Islet precursor cell (in vitro differentiated cells): ENCODE measurements at regions not wholly inside any gene's neighbourhood (a gene's known extent, or its start where the extent isn't known, plus 50 kb on each side); places are given as distances from the start of the nearest gene placed in this dataset.

Experiments used
- DNase-seq: peaks from one replicate; pipeline ENCODE4 v3.0.0-alpha.2; 2018

DNA sequence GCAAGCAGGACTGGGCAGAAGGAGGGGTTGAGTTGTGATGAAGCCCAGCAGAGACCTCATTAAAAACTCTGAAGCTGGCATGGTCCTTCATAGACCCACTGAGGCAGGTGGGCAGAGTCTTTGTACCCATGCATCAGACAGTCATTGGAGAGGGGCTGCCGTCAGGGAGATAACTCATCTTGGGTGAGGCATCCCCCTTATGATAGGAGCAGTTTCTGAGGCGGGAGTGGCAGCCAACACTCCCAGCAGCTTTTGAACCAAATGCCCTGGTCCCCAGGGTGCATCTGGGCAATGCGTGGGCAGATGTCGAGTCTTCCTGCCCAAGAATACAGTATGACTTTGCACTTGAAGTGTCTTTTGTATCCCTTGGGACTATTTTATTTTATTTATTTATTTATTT lies 68.1 kb downstream of the HTR5A start:
- no peak for DNase-seq

DNA sequence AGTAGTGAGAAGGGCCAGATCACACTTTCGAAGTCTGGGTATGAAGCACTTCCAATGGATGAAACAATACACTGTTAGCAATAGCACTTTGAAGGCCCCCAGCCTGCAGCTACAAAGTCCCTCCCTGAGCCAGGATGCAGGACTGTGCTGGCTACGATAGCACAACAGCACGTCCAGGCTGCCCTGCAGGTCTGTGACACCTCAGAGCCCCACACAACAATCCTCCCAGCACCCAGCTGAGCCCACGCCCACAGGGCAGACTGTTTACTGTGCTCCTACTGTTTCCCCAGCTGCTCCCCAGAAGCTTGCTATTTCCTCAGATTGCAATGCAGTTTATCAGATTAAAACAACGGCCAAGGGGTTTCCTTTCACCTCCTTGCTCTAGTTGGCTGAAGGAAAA lies 71.4 kb downstream of the HTR5A start:
- no peak for DNase-seq

DNA sequence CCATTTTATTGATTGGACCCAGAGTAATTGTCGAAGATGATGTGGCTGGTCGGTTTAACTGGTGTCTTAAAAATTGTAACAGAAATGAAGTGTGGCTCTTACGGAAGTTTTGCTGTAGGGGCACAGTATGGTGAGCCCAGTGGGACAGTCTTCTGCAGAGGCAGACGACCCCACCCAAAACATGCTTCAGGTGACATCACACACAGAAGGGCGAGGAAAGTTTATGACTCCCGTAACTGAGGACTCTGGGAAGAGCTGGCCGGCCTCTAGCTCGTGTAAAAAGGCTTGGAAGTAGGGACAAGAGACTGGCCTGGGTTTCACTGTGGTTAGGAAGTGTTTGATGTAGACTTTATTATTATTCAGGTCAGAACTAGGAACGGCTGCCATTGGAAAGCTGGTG lies 73.3 kb downstream of the HTR5A start:
- DNase-seq: no peak

DNA sequence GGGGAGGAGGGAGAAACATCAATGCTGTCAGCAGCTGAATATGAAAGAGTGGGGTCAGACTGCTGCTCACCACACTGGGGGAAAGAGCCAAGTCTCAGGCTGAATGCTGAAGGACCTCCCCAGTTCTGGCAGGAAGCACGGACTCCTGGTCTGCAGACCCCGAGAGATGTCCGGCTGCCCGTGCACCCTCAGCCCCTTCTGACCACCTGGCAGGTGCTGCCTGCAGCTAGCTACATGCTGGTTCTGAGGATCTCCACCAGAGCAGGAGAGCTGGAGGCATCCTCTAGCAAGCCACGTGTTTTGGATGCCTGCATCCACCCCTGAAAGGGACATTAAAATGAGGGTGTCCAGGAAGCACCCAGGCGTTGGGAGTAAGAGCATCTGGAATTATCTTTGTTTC lies 74.2 kb downstream of the HTR5A start:
- DNase-seq: no peak

DNA sequence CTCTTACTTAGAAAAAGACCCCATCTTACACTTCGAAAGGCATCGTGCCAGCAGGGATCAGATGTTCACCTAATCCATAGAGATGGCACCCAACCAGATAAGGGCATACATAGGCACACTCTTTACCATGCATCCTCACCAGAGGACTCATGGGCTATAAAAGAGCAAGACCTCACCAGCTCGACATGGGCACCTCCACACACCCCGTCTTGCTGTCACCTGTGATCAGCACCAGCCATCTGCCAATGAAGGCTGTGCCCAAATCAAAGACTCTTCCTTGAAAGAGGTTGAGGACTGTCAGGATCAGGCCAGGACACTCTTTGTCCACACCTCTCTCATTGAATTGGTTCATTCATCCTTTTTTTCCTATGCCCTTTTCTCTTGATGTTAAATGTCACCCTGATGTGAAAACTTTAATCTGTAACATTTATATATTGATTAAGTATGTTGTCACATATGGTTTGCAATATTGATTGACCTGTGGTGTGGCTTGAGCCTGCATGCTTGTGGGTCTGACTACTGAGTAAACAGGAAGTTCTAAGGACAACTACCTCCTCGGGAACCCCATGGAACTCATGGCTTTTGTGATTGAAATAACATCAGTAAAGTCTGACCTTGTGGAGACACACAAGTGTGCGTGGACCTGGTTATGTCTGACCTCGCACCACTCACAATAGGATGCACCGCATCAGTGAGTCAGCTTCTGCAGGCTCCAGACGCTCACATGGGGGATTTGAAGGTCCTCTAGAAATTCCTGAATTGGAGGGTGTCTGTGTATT lies 75.5 kb downstream of the HTR5A start:
- no peak for DNase-seq

DNA sequence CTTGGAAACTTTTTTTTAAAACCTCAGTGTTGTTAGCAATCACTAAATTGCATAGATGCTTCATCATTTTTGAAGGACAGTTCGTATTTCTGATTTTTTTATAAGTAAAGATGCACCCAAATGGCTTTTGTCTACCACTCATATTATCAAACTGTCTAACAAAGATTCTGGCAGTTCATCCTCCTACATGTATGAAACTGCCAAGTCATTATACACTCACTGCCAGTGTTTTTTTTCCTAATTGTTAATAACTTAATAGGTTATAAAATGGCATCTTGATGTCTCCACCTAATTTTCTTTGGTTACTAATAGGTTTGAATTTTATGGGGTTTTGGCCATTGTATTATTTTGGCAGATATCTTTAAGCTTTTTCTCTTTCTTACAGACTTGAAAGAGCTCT lies 77.0 kb downstream of the HTR5A start:
- no peak for DNase-seq

DNA sequence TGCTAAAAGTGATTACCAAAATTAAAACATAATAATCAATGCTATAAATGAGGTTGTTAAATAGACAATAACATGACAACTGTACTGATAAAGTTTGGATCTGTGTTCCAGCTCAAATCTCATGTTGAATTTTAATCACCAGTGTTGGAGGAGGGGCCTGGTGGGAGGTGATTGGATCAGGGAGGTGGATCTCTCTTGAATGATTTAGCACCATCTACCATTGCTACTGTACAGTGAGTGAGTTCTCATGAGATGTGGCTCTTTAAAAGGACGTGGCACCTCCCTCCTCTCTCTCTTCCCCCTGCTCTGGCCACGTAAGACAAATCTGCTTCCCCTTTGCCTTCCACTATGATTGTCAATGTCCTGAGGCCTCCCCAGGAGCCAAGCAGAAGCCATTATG lies 77.5 kb downstream of the HTR5A start:
- DNase-seq: no peak

DNA sequence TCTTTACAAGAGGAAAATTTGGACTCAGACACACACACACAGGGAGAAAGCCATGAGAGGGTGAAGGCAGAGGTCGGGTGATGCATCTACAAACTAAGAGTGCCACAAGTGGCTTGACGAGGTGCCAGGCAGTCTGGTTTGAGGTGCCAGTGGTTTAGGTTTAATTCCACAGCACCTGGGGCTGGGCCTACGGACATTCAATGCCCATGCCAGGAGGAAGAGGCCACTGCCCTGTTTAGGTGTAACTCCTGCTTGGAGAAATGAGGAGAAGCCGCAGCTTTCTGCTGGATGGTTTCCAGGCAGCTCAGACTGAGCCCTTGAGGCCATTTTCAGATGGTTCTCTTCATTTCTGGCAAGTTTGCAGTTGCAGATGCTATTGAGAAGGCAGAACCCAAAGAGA lies 83.6 kb downstream of the HTR5A start:
- no peak for DNase-seq

DNA sequence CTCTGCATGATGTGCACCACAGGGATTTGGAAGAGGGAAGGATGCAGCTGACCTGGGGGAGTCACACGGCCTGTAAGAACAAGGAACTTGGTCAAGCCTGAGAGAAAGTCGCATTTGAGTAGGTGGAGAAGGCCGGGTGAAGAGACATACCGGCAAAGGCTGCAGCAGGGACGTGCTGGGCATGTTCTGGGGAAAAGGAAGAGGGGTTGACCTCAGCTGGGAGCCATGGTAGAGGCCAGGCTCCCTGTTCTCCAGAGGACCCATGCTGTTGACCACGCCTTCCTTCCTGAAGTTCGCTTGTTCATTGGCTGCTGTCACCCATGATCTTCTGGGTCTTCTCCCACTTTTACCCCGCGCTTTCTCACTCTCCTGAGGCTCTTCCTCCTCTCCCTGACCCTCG lies 84.5 kb downstream of the HTR5A start:
- no peak for DNase-seq

DNA sequence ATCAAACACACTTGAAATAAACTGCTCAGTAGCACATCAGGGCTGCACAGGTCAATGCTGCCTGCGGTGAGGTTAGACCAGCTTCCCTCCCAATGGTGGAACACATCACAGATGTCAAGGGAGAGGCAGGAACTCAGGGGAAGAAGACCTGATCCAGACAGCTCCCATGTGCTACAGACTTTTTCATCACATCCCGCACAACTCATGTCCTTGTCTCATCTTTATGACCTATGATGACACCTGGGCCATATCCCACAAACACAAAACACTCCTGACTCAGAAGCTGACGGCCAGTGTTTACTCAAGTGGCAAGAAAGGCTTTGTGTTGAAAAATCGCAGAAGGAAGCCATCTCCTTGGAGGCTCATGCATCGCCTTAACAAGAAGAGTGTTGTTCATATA lies 91.6 kb downstream of the HTR5A start:
- DNase-seq: no peak

DNA sequence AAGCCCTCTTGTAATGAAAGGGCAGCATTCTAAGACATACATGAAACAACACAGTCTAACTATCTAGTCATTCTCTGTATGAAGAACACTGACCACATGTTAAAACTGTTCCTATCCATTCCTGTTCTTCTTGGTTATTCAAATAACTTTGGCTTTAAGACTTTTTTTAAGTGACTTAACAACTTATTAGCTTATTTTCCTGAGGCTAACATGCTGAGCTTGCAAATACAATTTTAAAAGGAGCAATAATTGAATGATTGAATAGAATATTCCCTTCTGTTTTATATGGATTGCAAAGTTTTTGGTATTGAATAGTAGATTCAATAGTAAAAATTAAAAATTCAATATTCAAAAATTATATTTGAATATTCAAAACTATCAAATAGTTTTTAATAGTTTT lies 92.3 kb downstream of the HTR5A start:
- no peak for DNase-seq

DNA sequence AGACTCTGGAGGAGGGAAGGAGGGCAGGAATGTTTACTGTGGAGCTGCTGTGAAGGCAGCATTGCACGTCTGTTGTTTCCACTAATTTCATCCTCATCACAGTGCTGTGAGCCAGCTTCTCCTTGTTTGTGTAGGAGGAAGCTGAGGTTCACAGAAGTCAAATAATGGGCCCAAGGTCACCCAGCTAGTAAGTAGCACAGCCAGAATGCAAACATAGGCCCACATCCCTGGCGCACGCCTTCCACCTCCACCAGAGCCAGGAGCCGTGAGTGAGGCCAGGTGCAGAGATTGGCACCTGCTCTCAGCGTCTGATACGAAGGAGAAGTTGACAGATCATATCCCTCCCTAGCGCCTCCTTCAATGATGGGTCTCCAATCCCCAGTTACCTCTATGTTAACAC lies 93.6 kb downstream of the HTR5A start:
- no peak for DNase-seq

DNA sequence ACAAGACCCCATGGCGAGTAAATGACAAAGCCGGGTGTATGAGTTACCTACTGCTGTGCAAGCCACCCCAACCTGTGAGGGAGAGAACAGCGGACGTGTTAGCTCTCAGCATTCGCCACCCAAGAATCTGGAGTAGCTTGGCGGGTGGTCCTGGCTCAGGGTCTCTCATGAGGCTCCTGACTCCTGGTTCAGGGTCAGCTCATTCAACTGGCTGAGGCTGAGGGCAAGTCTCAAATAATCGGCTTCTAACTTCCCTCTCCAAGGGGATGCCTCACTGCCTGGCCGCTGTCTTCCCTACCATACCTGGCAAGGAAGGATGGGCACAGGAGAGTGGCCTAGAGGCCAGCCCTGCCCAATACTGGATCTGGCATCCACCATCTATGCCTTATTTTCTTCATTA lies 94.2 kb downstream of the HTR5A start:
- DNase-seq: no peak

DNA sequence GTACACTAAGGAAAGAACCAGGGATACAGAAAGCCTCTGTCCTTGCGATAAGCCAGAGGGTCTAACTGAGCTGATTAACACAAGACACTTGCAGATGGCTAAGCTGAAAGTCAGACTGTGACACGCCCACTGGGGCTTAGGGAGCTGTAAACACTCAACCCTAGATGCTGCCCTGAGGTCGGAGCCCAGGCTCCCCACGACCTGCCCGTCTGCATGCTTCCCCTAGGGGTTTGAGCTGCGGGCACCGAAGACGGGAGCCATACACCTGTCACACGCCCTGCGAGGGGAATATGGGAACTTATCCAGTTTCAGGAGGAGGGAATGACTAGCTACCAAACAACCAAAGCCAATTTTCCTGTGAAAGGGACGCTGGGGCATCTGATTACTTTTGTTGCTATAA lies 96.0 kb downstream of the HTR5A start:
- DNase-seq: peak; percentile 42

DNA sequence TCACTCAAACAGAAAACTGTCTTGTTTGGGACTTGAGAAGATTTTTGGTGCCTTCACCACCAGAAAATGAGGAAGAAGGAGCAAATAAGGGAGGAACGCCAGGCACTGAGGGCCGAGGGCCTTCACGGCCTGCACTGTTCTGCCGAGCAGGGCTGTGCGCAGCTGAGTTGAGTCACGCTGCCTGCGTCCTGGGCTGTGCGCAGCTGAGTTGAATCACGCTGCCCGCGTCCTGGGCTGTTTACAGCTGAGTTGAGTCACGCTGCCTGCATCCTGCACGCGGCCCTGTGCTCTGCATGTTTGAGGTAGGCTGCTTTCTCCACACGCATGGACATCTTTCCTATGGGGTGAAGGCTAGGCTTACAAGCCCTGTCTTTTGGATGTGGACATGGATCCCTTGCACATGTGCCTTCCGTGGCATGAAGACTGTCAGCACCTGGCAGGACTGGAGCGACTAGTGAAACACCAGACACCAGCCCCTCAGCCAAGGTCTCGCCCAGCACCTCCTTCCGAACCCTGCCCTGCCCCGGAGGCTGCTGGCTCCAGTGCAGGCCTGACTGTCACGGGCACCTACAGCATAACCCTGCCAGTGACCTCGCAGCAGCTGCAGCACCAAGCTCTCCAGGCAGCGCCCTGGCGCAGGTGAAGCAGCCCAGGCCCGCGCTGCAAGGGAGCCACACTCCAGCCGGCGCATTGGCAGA lies 96.7 kb downstream of the HTR5A start:
- peak; percentile 86 for DNase-seq

DNA sequence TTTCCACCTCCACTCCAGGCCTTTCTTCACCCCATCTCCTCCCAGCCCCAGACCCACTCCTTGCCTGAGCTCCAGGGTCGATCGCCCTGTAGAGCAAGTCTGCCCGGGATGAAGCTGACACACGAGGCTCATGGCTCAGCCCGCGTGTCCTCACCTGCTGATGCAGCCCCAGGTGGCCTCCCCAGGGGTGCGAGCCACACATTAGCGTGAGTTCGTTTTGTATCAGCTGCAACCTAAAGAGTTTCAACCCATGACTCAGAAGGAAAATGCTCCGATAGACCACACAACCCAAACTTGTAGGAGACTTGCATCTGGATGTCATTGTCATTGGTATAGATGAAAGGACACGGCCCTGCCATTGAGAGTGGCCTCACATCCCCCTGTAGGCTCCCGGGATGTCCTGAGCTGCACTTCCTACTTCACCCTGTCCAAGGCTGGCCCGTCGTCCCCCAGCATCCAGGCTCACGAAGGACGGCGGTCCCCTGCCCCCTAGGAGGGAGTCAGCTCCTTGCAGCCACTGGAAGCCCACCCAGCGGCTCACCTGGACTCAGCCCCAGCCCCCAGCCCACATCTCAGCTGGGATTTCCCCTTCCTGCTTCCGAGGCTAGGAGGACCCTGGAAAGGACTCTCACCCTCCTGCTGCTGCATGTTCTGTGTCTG lies 97.7 kb downstream of the HTR5A start:
- DNase-seq: no peak

DNA sequence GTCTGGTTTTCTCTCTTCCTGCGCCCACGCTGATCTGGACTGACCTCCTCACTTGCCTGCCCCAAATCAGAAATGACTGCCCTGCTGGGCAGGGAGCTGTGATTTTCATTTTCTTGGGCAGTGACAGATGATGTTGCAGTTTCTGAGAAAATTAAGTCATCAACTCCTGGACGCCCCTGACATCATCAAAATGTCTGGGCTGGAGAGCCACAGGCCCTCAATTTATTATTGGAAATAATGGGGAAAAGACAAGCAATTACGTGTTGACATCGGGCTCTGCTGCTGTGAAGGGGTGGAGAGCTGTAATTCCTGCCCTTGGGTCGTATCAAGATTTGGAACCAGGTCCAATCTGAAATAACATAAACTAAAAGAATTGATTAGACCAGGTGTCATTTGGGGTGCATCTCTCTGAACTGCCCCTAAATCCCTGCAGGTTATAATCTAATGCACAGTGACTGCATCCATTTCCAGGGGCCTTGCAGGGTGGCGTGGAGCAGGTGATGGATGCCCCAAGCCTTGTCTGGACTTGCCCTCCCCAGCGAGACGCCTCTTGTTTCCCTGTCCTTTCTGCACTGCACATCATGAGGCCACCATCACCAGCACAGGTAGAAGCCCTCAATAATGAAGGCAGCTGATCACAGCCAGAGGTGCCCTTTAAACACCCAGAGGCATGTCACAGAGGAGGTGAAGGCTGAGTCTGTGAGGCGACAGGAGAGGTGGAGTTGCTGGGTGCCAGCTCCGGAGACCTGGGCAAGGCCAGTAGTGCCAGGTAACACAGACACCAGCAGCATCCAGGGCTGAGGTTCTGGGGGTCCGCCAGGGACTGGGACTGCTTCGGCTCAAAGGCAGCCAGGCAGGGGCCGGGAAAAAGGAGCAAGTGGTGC lies 98.7 kb downstream of the HTR5A start:
- DNase-seq: no peak

DNA sequence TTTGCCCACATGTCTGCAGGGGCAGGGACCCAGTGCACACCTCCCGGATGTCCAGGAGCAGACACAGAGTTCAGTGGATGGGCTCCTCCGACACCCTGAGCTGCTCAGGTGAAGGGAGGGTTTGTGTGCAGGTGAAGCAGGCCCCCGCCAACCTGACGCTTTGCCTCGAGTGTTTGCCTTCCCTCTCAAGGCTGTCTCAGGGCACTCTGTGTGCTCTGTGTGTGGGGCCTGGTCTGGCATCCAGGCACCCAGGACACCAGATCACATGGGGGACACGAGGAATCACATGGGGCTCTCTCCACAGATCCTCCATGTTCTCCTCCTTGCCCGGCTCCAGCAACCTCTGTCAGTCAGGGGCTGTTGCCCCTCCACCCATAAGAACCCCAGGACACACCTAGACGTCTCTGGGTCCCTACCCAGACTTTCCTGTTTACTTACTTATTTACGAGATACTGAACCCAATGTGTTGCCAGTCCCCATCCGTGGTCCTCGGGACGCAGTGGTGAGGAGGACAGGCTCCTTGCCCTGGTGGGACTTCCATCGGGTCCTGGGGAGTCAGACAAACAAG lies 99.5 kb downstream of the HTR5A start:
- DNase-seq: no peak

DNA sequence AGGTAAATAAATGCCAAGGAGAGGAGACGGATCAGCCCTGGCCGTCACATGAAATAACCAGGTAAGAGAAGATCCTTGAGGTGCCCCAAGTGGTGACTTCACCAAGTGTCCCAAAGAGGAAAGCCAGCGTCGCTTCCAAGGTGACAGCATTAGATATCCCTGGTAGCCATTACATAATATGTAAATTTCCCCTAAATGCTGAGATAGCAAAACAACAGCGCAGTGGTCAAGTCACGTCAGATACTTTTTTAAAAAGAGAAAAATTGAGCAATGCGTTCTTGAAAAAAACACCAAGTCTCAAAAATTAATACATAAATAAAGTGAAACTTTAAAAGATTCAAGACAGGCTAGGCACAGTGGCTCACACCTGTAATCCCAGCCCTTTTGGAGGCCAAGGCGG lies 100.2 kb downstream of the HTR5A start:
- no peak for DNase-seq

DNA sequence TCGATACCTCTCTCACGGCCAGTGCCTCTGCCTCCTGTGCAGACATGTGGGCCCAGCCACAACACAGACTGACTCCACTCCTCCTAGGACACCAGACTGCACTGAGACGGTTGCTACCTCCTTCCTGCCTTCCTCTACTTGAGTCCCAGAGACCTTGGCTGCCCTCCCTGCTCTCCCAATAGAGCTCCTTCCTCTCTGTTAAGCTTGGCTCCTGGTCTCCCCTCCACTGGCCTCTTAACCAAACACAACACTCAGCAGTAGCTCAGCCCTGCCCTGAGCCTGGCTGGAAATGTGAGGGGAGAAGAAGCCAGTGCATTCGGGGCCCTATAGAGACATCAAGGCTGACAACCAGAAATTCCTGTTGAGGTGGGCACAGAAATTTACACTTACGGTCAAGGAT lies 102.0 kb downstream of the HTR5A start:
- DNase-seq: no peak

DNA sequence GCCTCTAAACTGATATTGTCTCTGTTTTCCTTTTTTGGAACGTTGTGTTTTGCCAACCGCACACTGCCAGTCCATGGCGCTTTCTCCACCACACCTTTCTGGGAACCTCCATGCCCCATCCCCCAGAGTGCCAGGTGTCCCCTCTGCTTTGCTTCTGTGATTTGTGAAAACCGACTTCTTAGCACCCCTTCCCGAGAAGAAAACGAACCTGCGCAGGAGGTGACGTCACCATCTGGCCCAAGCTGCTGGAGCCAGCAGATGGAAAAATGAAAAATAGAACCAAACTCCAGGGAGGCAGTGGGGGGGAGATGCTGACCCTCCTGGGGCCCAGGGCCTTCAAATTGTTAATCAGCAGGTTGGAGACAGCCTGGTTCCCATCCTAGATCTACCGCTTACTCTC lies 103.8 kb downstream of the HTR5A start:
- DNase-seq: no peak

DNA sequence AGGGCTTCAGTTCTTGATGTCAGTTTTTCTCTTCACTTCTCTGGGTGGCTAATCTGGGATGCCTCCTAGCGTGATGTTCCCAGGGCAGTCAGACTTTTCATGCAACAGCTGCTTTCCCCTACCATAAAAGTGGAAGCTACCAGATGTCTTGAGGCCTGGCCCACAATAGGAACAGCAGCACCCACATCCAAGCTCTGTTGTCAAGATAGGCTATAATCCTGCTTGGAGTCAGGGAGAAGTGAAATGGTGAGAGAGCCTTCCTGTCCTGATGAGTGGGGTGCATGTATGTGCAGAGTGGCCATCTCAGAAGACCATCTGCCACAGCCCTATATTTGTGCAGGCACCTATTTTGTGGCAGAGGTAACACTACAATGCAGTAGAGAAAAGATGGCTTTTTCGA lies 108.0 kb downstream of the HTR5A start:
- no peak for DNase-seq

DNA sequence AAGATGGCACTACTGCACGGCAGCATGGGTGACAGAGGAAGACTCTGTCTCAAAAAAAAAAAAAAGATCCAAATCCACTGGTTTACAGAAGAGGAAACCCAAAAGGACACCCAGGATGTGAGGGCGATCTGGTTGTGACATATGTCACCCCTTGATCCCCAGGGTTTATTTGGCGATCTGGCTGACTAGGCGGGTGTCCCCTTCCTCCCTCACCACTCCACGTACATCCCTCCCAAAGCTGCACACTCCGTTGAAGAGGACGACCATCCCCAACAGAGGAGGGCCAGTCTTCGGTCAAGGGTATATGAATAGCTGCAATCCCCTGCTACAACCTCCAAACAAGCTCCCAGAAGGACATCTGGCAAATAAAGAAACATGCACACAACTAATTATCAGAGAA lies 111.6 kb downstream of the HTR5A start:
- DNase-seq: no peak
